Activated CD8-positive, alpha-beta memory T cell treated with anti-CD3 and anti-CD28 coated beads, Interleukin-2, amount 10 ng/mL, durations not matched to agents 7 days and 5 days (primary cell): ENCODE measurements at regions not wholly inside any gene's neighbourhood (a gene's known extent, or its start where the extent isn't known, plus 50 kb on each side); places are given as distances from the start of the nearest gene placed in this dataset.

Source experiments
- ATAC-seq: fragments of 150-1000 bp; cut with Tn5 transposase; one replicate; pipeline ENCODE4 v1.10.0; 2021; ENCODE audit warnings: moderate library complexity
- CTCF ChIA-PET: fragments of 350-600 bp; sonication (Branson Sonifier 250); formaldehyde crosslinking; loops from one replicate; lab custom pipeline; 2021; ENCODE audit warnings: antibody characterized with exemption; lab: Charles Lee
- DNase-seq: peaks from one replicate; pipeline ENCODE4 v3.0.0-alpha.2; 2020
- H3K27ac Mint-ChIP-seq: one replicate; pipeline ENCODE4 v1.8.0; 2021; ENCODE audit warnings: mild to moderate bottlenecking, mixed read lengths
- H3K27me3 Mint-ChIP-seq: one replicate; pipeline ENCODE4 v1.8.0; 2021; ENCODE audit warnings: mixed read lengths
- H3K36me3 Mint-ChIP-seq: one replicate; pipeline ENCODE4 v1.8.0; 2021; ENCODE audit warnings: mild to moderate bottlenecking, mixed read lengths
- H3K4me1 Mint-ChIP-seq: one replicate; pipeline ENCODE4 v1.8.0; 2021; ENCODE audit warnings: mixed read lengths
- H3K4me3 Mint-ChIP-seq: one replicate; pipeline ENCODE4 v1.8.0; 2021; ENCODE audit warnings: mild to moderate bottlenecking, moderate library complexity, mixed read lengths
- H3K9me3 Mint-ChIP-seq: one replicate; pipeline ENCODE4 v1.8.0; 2022; ENCODE audit warnings: low read depth, mixed read lengths

DNA sequence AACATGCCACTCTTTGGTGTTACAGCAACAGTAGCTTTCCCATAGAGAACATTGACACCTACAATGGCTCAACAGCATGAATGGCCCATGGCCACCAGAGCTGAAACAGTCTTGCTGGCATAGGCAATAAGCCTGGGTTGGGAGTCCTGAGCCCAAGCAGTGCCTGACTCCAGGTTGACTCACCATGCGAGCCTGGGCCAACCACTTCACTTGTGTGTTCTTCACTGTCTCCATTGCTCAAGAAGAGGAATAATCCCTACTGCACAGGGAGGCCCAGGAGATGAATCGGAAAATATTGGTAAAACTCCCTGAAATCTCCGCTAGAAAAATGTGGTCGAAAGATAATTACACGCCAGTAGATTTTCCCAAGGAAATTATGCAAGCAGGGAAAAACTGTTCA, 89.2 kb upstream of the INHBA start:
- CTCF ChIA-PET = no interaction called here
- Mint-ChIP-seq H3K27me3 (no peaks in the 10 kb centered on the region), H3K9me3 (no peaks in the 10 kb centered on the region), H3K36me3 (no peaks in the 10 kb centered on the region), H3K4me1 (no peaks in the 10 kb centered on the region), H3K4me3 (no peak overlapping the region), H3K27ac (no peak overlapping the region)
- DNase-seq (no peak), ATAC-seq (no peak)

DNA sequence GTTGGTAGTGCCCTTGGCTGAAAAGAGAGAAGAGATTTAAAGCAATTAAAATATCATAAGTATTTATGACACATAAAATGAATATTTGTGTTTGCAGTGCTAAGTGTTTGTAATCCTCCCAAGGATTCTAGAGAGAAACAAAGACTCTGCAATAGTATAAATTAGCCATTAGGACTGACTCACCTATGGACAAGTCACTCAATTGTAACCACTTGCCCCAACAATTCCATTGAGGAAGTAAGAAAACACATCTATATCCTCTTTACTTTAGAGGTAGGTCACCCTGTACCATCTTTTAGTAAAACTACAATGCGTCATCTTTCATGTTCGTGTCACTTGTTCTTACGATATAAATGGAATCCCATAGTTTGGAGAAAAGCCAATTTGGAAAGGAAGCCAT, 85.7 kb upstream of the INHBA start:
- Mint-ChIP-seq H3K4me1 (no peaks in the 10 kb centered on the region), H3K27me3 (no peaks in the 10 kb centered on the region), H3K36me3 (no peaks in the 10 kb centered on the region), H3K27ac (no peak overlapping the region), H3K4me3 (no peak overlapping the region), H3K9me3 (no peaks in the 10 kb centered on the region)
- DNase-seq (no peak), ATAC-seq (no peak)
- CTCF ChIA-PET = no interaction called here

DNA sequence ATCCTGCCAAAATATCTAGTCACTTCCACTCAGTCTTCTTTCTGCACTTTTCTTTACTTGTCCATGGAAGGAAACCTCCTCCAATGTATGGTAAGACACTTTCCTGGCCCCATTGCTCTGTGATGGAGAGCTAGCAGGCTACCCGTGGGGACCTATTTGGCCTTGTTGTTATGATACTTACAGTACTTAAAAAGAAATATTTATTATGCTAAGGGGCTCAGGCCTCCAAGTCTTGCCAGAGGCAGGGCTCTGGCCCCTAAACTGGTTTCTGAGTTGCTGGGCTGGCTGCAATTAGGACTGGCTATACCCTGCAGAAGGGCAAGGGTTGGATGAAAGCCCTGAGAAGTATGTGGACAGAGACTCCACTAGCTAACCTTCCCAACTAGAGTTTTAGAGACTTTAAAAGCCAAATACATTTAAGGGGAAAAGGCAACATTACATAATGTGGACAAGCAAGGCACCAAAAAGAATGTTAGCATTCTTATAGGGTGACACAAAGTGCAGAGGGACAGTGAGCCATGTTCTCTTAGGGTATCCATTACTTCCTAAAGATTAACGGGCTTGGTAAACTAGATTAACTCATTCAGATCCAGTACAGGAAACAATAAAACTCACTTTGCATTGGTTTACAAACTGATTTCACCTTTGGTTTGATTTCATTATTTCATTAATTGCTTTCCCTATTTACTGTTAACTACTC, 84.9 kb upstream of the INHBA start:
- CTCF ChIA-PET = no interaction called here
- ATAC-seq (no peak), DNase-seq (no peak)
- H3K9me3 Mint-ChIP-seq = no peaks in the 10 kb centered on the region
- no peaks in the 10 kb centered on the region for H3K4me1 Mint-ChIP-seq
- H3K27ac Mint-ChIP-seq = no peak overlapping the region
- H3K4me3 Mint-ChIP-seq = no peak overlapping the region
- no peaks in the 10 kb centered on the region for H3K36me3 Mint-ChIP-seq
- H3K27me3 Mint-ChIP-seq = no peaks in the 10 kb centered on the region

DNA sequence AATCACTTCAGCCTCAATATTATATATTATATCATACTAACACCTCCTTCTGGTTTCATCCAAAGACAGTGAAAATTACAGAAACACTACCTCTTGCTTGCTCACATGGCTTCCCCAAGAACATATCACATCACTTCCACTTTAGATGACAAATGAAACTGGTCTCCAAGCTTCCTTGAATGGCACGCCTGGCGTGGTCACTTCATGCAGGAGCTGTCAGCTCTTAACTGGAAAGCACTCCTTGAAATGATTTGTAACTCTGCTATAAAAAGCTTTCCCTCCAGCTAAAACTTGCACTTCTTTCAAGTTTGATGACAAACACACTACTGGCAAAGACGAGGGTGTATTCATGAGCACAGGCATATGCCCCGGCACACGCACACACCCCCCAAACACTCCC, 84.1 kb upstream of the INHBA start:
- no peaks in the 10 kb centered on the region for H3K4me1 Mint-ChIP-seq
- no peaks in the 10 kb centered on the region for H3K9me3 Mint-ChIP-seq
- no peak overlapping the region for H3K27ac Mint-ChIP-seq
- ATAC-seq (no peak), DNase-seq (no peak)
- H3K4me3 Mint-ChIP-seq = no peak overlapping the region
- CTCF ChIA-PET = no interaction called here
- no peaks in the 10 kb centered on the region for H3K27me3 Mint-ChIP-seq
- H3K36me3 Mint-ChIP-seq = no peaks in the 10 kb centered on the region

DNA sequence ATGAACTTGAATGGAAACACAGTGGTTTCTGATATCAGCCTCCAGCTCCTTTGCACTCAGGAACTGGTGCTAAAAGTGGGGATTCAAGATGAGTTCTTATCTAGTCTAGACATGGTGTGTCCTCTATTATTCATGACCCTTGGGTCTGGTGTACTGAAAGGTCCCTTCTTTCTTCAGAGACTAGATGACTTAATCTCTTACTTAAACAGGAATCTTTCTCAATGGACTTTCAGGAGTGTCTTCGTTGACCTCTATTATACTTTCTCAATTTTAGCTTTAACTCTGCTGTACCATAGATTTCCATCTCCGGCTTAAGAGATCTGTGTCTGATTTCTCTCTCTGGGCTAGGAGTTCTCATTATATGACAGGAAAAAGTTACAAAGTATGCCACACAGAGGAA, 83.5 kb upstream of the INHBA start:
- ATAC-seq = no peak
- CTCF ChIA-PET = no interaction called here
- Mint-ChIP-seq H3K27ac (no peak overlapping the region), H3K9me3 (no peaks in the 10 kb centered on the region), H3K36me3 (no peaks in the 10 kb centered on the region), H3K27me3 (no peaks in the 10 kb centered on the region), H3K4me3 (no peak overlapping the region), H3K4me1 (no peaks in the 10 kb centered on the region)
- DNase-seq = no peak

DNA sequence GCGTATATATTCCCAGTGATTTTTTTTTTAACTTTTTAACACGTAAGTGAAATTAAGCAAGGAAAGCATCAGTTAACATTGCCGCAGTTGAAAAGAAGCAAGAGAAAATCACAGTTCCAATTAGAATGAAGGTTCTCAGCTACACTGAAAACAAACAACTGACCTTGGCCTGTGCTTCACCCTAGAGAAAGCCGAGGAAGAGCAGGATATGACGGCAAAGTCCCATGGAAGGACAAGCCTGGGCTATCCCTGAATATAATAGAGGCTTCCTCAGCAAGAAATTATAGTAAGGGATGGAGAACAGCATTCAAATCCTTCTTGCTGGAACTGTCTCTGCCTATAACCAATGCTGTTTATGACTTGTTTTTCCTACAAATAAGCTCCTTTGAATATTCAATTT, 83.0 kb upstream of the INHBA start:
- DNase-seq (no peak), ATAC-seq (no peak)
- no peak overlapping the region for H3K4me3 Mint-ChIP-seq
- H3K27me3 Mint-ChIP-seq = no peaks in the 10 kb centered on the region
- no peak overlapping the region for H3K27ac Mint-ChIP-seq
- H3K9me3 Mint-ChIP-seq = peaks cover under 1% of the 10 kb centered on the region
- no peaks in the 10 kb centered on the region for H3K36me3 Mint-ChIP-seq
- no peaks in the 10 kb centered on the region for H3K4me1 Mint-ChIP-seq
- CTCF ChIA-PET = no interaction called here

DNA sequence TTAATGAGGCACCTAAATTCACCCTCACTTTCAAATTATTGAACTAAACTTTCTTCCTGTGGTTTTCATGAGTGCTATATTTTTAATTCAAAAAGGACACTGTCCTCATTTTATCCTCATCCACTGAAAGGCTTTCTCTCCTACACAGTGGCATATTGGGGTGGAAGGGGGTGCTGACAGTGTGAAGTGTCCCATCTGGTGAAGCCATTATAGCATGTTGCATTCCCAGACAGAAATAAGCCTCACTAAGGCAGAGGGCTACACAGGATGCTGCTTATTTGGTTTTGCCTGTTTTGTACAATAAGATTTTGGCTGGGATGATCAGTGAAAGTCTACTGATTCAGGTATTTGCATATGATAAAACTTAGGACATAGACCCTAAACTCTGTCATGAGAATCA, 82.4 kb upstream of the INHBA start:
- H3K4me1 Mint-ChIP-seq = no peaks in the 10 kb centered on the region
- H3K36me3 Mint-ChIP-seq = no peaks in the 10 kb centered on the region
- CTCF ChIA-PET = no interaction called here
- H3K9me3 Mint-ChIP-seq = peaks cover 2% of the 10 kb centered on the region
- ATAC-seq (no peak), DNase-seq (no peak)
- H3K4me3 Mint-ChIP-seq = no peak overlapping the region
- H3K27me3 Mint-ChIP-seq = no peaks in the 10 kb centered on the region
- H3K27ac Mint-ChIP-seq = no peak overlapping the region

DNA sequence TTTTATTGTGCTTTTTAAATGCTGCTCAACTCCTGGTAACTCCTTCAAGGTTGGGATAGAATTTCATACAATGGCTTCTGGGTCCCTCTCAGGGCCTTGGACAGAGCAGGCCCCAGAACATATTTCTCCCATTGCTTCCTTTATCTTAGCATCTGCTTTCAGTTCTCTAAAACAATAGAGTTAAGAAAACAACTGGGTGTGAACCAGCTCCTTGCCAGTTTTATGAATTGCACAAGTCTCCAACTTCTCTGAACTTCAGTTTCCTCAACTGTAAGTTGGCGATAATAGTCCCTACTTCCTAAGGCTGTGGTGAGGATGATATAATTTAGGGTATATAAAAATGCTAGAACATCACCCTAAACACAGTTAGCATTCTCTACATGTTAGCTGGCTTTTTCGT, 77.0 kb upstream of the INHBA start:
- peaks cover 7% of the 10 kb centered on the region for H3K9me3 Mint-ChIP-seq
- no peak overlapping the region for H3K4me3 Mint-ChIP-seq
- H3K4me1 Mint-ChIP-seq = no peaks in the 10 kb centered on the region
- H3K27me3 Mint-ChIP-seq = no peaks in the 10 kb centered on the region
- H3K36me3 Mint-ChIP-seq = no peaks in the 10 kb centered on the region
- no peak overlapping the region for H3K27ac Mint-ChIP-seq
- ATAC-seq (no peak), DNase-seq (no peak)
- CTCF ChIA-PET = no interaction called here

DNA sequence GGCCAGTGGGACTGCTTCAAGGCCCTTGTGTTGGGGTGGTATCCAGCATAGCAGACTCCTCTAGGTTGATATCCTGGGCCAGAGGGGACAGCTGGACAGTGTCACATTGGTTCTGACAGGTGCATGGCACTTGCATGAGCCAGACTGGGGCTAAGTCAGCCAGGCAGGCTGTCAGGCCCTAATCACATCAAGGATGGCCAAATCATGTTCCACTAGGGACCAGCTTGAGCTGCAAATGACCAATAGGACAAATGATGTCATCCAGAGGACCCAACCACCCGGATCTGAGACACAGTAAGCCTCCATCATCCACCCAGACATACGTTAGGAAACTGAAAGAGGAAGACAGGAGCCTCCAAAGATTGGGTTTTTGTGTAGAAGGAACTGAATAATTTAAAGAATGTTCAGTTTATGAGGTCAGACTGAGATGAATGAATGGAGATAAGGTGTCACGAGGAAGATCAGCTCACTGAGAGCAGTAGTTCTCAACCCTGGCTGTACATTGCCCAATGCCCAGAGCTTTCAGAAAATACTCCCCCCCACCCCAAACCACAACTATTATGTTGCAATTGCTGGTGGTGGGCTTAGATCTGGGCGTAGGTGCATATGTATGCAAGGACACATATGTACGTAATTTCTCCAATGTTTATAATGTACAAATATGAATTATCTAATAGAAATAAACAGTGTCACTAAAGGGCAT, 75.2 kb upstream of the INHBA start:
- CTCF ChIA-PET = no interaction called here

DNA sequence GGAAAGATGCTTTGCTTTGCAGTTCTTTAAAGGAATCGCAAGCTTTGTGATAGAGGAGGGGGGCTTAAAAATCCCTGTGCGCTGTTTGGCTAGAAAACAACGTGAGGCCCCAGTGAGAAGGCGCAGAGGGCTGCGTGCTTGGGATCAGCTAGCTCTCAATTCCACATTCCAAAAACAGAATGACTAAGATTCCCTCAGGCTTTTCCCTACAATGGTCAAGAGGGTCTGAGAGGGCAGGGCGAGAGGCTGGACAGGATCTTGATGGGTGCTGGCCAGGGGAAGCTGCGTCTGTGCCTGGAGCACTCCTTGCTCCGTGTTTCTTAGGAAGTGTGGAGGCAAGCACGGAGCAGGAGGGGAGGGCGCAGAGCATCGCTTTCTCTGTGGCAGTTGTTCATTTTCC, 72.1 kb upstream of the INHBA start:
- Mint-ChIP-seq H3K4me1 (no peaks in the 10 kb centered on the region), H3K27ac (no peak overlapping the region), H3K27me3 (no peaks in the 10 kb centered on the region), H3K36me3 (no peaks in the 10 kb centered on the region), H3K9me3 (peaks cover 4% of the 10 kb centered on the region), H3K4me3 (no peak overlapping the region)
- CTCF ChIA-PET = no interaction called here
- DNase-seq (no peak), ATAC-seq (no peak)

More for the DNA sequence above, 75.2 kb upstream of the INHBA start:
- H3K27me3 Mint-ChIP-seq = no peaks in the 10 kb centered on the region
- DNase-seq = no peak
- H3K27ac Mint-ChIP-seq = no peak overlapping the region
- no peak for ATAC-seq
- H3K9me3 Mint-ChIP-seq = peaks cover 7% of the 10 kb centered on the region
- no peaks in the 10 kb centered on the region for H3K4me1 Mint-ChIP-seq
- H3K36me3 Mint-ChIP-seq = no peaks in the 10 kb centered on the region
- H3K4me3 Mint-ChIP-seq = no peak overlapping the region

DNA sequence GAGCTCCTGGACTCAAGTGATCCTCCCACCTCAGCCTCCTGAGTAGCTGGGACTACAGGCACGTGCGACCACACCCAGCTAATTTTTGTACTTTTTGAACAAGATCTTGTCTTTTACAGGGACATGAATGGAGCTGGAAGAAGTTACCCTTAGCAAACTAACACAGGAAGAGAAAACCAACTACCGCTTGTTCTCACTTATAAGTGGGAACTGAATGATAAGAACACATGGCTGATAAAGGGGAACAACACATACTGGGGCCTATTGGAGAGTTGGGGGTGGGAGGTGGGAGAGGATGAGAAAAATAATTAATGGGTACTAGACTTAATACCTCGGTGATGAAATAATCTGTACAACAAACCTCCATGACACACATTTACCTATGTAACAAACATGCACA, 70.9 kb upstream of the INHBA start:
- DNase-seq = no peak
- H3K27me3 Mint-ChIP-seq = no peaks in the 10 kb centered on the region
- H3K27ac Mint-ChIP-seq = no peak overlapping the region
- CTCF ChIA-PET = no interaction called here
- H3K36me3 Mint-ChIP-seq = no peaks in the 10 kb centered on the region
- H3K4me1 Mint-ChIP-seq = no peaks in the 10 kb centered on the region
- no peak for ATAC-seq
- no peaks in the 10 kb centered on the region for H3K9me3 Mint-ChIP-seq
- no peak overlapping the region for H3K4me3 Mint-ChIP-seq

DNA sequence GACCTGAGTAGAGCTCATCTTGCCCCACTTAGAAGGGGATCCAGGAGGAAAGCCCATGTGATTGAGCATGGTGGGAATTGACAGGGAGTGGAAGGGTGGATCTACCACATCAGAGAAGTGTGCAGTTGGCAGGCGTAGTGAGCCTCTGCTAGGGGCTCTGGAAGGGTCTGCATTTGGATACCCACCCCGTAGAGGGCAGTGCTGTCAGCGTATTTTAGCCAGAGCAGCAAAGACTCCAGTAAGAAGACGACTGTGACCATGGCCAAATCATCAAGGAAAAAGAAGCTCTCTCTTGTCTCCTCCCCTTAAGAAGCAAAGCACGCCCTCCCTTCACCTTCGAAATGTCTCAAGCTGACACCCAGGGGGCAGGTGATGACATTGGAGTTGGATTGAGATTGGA, 68.8 kb upstream of the INHBA start:
- Mint-ChIP-seq H3K9me3 (no peaks in the 10 kb centered on the region), H3K27me3 (no peaks in the 10 kb centered on the region), H3K36me3 (no peaks in the 10 kb centered on the region), H3K27ac (no peak overlapping the region), H3K4me3 (no peak overlapping the region), H3K4me1 (no peaks in the 10 kb centered on the region)
- no peak for ATAC-seq
- no peak for DNase-seq
- CTCF ChIA-PET = no interaction called here

DNA sequence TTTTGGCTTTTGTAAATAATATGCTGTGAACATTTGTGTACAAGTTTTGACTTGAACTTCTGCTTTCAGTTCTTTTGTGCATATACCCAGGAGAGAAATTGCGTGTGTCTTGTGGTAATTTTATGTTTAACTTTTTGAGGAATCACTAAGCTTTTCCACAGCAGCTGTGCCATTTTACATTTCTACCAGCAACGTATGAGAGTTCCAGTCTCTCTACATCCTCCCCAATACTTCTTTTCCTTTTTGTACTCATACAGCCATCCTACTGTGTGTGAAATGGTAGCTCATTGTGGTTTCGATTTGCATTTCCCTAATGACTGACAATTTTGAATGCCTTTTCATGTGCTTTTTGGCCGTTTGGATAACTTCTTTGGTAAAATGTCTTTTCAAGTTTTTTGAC, 66.3 kb upstream of the INHBA start:
- no peak for DNase-seq
- no peak for ATAC-seq
- H3K4me1 Mint-ChIP-seq = no peaks in the 10 kb centered on the region
- H3K36me3 Mint-ChIP-seq = no peaks in the 10 kb centered on the region
- no peaks in the 10 kb centered on the region for H3K27me3 Mint-ChIP-seq
- no peak overlapping the region for H3K4me3 Mint-ChIP-seq
- H3K27ac Mint-ChIP-seq = no peak overlapping the region
- H3K9me3 Mint-ChIP-seq = peaks cover 3% of the 10 kb centered on the region
- CTCF ChIA-PET = no interaction called here

DNA sequence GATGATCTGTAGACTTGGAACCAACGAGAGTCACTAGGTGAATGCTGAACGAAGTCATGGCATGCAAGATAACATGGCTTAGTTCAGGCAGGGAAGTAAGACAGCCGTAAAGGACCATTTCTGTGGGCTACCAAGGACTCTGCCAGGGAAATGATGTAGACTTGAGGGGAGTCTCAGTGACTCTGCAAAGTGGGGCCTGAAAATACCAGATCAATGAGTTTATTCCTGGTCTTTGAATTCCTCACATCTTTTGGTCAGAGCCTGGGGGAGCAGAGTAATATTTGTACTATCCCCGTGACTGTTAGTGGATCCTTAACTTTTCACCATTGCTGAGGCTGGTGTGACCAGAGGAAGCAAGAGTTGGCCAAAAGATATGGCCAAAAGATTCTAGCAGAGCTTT, 60.7 kb upstream of the INHBA start:
- no peaks in the 10 kb centered on the region for H3K27me3 Mint-ChIP-seq

More for the DNA sequence above, 60.7 kb upstream of the INHBA start:
- H3K4me3 Mint-ChIP-seq = no peak overlapping the region
- H3K9me3 Mint-ChIP-seq = peaks cover 3% of the 10 kb centered on the region
- DNase-seq = no peak
- H3K27ac Mint-ChIP-seq = no peak overlapping the region
- H3K4me1 Mint-ChIP-seq = no peaks in the 10 kb centered on the region
- no peak for ATAC-seq
- CTCF ChIA-PET = no interaction called here
- H3K36me3 Mint-ChIP-seq = no peaks in the 10 kb centered on the region
